LNCAP (cell line): ENCODE measurements at regions not wholly inside any gene's neighbourhood (a gene's known extent, or its start where the extent isn't known, plus 50 kb on each side); places are given as distances from the start of the nearest gene placed in this dataset.

ENCODE experiments used
- TF ChIP-seq, protein P1 (sequence below): fragments of 450-650 bp; IDR thresholded peaks from 2 replicates; pipeline ENCODE4 v1.5.1; 2017; ENCODE audit warnings: mild to moderate bottlenecking

- TF ChIP-seq, protein P1, sequence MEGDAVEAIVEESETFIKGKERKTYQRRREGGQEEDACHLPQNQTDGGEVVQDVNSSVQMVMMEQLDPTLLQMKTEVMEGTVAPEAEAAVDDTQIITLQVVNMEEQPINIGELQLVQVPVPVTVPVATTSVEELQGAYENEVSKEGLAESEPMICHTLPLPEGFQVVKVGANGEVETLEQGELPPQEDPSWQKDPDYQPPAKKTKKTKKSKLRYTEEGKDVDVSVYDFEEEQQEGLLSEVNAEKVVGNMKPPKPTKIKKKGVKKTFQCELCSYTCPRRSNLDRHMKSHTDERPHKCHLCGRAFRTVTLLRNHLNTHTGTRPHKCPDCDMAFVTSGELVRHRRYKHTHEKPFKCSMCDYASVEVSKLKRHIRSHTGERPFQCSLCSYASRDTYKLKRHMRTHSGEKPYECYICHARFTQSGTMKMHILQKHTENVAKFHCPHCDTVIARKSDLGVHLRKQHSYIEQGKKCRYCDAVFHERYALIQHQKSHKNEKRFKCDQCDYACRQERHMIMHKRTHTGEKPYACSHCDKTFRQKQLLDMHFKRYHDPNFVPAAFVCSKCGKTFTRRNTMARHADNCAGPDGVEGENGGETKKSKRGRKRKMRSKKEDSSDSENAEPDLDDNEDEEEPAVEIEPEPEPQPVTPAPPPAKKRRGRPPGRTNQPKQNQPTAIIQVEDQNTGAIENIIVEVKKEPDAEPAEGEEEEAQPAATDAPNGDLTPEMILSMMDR: no peak
Measured at GRCh38 chr5:114912189-114912920, 257.4 kb downstream of the TRIM36 start.

DNA sequence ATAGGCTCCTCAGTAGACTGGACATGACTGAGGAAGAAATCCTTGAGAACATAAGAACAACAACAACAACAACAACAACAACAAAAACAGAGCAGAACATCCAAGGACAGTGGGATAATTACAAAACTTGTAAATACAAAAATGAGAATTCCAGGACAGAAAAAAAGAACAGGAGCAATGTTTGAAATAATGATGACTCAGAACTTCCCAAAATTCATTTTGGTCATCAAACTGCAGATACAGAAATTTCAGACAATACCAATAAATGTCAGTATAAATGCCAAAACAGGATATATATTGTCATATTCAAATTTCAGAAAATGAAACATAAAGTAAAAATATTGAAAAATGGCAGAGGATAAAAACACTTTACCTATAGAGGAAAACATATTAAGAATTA lies 259.0 kb downstream of the TRIM36 start:
- TF ChIP-seq, protein P1: no peak

DNA sequence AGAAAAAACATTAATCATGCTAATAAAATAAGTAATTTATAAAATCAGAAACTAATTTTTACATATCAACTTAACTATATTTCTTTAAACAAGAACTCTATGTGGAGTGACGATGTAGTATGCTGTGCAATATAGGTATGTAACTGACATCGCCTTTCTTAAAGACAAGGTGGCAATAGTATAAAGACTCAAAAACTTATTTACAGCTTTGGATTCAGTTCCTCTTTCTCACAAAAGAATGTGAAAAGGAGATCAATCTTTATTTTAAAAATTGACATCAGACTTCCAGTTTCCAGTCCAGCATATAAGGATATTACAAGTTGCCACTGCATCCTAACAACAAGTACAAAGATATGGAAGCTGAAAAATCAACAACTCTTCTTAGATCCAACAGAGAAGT lies 260.3 kb downstream of the TRIM36 start:
- TF ChIP-seq, protein P1: no peak

DNA sequence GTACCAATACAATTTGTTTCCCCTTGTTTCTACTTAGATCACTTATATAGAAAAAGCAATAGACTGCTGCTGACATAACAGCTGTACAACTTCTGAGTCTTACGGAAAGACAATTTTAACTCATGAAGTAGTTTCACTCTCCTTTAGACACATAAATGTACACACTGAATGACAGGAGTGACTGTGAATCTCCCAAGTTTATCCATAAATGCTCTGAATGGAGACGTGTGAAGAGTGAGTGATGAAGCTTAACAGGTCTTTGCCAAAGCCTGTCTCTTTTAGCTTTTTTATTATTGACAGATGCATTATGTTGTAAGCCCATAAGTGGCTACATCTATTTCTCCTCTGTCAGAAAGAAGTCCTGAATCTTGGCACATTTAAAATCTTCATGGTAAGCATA lies 265.9 kb downstream of the TRIM36 start:
- TF ChIP-seq, protein P1: no peak

GRCh38 chr5:114898602-114899001 lies 271.1 kb downstream of the TRIM36 start:
- TF ChIP-seq, protein P1: peak; percentile 27; the same call in 1 of the 2 replicates

DNA sequence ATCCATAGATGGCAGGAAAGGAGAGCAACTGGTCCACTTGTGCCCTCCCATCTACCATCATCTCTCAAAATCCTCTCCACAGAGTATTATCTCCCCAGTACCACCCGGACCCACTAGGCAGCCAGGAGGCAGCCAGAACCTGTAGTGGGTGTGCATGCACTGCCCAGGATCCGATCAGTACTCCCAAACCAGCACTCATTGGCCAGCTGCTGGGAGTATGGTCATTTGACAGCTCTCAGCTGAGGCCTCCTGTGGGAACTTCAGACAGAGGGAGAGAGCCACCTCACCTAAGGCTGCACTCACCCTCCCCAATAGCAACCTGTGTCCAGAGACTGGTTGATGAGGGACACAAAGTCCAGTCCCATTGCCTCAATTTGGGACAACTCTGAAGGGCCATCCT lies 286.0 kb downstream of the TRIM36 start:
- TF ChIP-seq, protein P1: no peak

- TF ChIP-seq, protein P1: no peak
Measured at GRCh38 chr5:114859438-114859735, 310.3 kb downstream of the TRIM36 start.
